HG02884 (cell line): ENCODE measurements at regions not wholly inside any gene's neighbourhood (a gene's known extent, or its start where the extent isn't known, plus 50 kb on each side); places are given as distances from the start of the nearest gene placed in this dataset.
"Not testable (repeated sequence)": the region's sequence is repeated elsewhere in the genome, so short reads cannot be mapped to it uniquely, and the experiment has no call there.

Source experiments
- ATAC-seq: cut with Tn5 transposase; IDR thresholded peaks from one replicate; pipeline ENCODE4 v1.9.1; 2021; ENCODE audit warnings: mild to moderate bottlenecking, moderate library complexity; ENCODE audit not compliant: unreplicated experiment

GRCh38 chrY:22883569-22883968 lies 100.5 kb upstream of the BPY2 start:
- not testable (repeated sequence) for ATAC-seq

GRCh38 chrY:22887949-22888348 lies 96.1 kb upstream of the BPY2 start:
- ATAC-seq = peak; percentile 85

- ATAC-seq = not testable (repeated sequence)
Observed at GRCh38 chrY:22903503-22904192, 80.4 kb upstream of the BPY2 start.

- not testable (repeated sequence) for ATAC-seq
Observed at GRCh38 chrY:22915069-22915468, 69.0 kb upstream of the BPY2 start.

GRCh38 chrY:22927667-22928066 lies 56.4 kb upstream of the BPY2 start:
- not testable (repeated sequence) for ATAC-seq

GRCh38 chrY:22933454-22933853 lies 50.6 kb upstream of the BPY2 start:
- not testable (repeated sequence) for ATAC-seq
